H1 (cell line): ENCODE measurements at regions not wholly inside any gene's neighbourhood (a gene's known extent, or its start where the extent isn't known, plus 50 kb on each side); places are given as distances from the start of the nearest gene placed in this dataset.

Experiments
- CTCF ChIA-PET: fragments of 300-600 bp; sonication (Branson Sonifier 250); formaldehyde crosslinking; loops from one replicate; lab custom pipeline; 2021; ENCODE audit not compliant: partially characterized antibody; lab: Charles Lee
- POLR2A ChIA-PET: fragments of 300-600 bp; sonication (Branson Sonifier 250); formaldehyde crosslinking; loops from one replicate; lab custom pipeline; 2021; ENCODE audit warnings: inconsistent platforms; ENCODE audit not compliant: partially characterized antibody; lab: Charles Lee
- DNase-seq, 2 experiments: peaks; one replicate each; pipeline versions ENCODE4 v3.0.0 to v3.0.0-alpha.2; 2010 to 2022; ENCODE audit warnings: low spot score in 2 of 2, low read depth in 1 of 2, mixed read lengths in 1 of 2
- FAIRE-seq: peaks from 2 replicates; lab custom pipeline; 2011; peaks lifted over from hg19 to GRCh38; lab: Jason Lieb, UNC
- H2AFZ ChIP-seq: 2 replicates; pipeline ENCODE4 v1.8.1; 2012; ENCODE audit warnings: low read length, inconsistent platforms
- H2AK5ac ChIP-seq: 2 replicates; pipeline ENCODE4 v1.6.1; 2013; ENCODE audit warnings: low read depth, low read length
- H2BK120ac ChIP-seq: replicated peaks from 2 replicates; pipeline ENCODE3; 2013; ENCODE audit warnings: low read depth, low read length, inconsistent platforms
- H2BK12ac ChIP-seq: 2 replicates; pipeline ENCODE4 v1.6.1; 2013; ENCODE audit warnings: low read depth, low read length
- H2BK15ac ChIP-seq: 2 replicates; pipeline ENCODE4 v1.6.1; 2013; ENCODE audit warnings: low read length
- H2BK20ac ChIP-seq: 2 replicates; pipeline ENCODE4 v1.6.1; 2013; ENCODE audit warnings: low read length
- H2BK5ac ChIP-seq: 2 replicates; pipeline ENCODE4 v1.6.1; 2013; ENCODE audit warnings: low read depth, low read length
- H3K14ac ChIP-seq: 2 replicates; pipeline ENCODE4 v1.6.1; 2013; ENCODE audit warnings: inconsistent platforms; ENCODE audit not compliant: insufficient read length
- H3K18ac ChIP-seq: 2 replicates; pipeline ENCODE4 v1.6.1; 2013; ENCODE audit warnings: low read length; ENCODE audit errors: extremely low read depth
- H3K23ac ChIP-seq: 2 replicates; pipeline ENCODE4 v1.6.1; 2013; ENCODE audit warnings: inconsistent platforms; ENCODE audit not compliant: insufficient read length
- H3K23me2 ChIP-seq: 2 replicates; pipeline ENCODE4 v1.6.1; 2013; ENCODE audit warnings: low read depth, low read length
- H3K27ac ChIP-seq: 2 replicates; pipeline ENCODE4 v1.6.1; 2011; ENCODE audit warnings: low read depth, low read length, inconsistent platforms
- H3K27me3 ChIP-seq, 4 experiments: replicated peaks in 1 of 4; 1 replicate in 1 of 4; 2 replicates in 3 of 4; pipeline versions ENCODE4 v1.6.1 to v1.8.1; 2011 to 2013; ENCODE audit warnings: low read length in 3 of 4, mild to moderate bottlenecking in 3 of 4, inconsistent platforms in 2 of 4, mixed read lengths in 2 of 4, moderate library complexity in 1 of 4; ENCODE audit not compliant: control insufficient read depth in 3 of 4, insufficient read depth in 3 of 4; ENCODE audit errors: extremely low read depth in 1 of 4
- H3K36me3 ChIP-seq, 4 experiments: 2 replicates each; pipeline versions ENCODE4 v1.6.1 to v1.8.1; 2011 to 2013; ENCODE audit warnings: mild to moderate bottlenecking in 4 of 4, low read length in 3 of 4, moderate library complexity in 2 of 4, control low read depth in 1 of 4, inconsistent platforms in 1 of 4; ENCODE audit not compliant: insufficient read depth in 4 of 4, control insufficient read depth in 2 of 4
- H3K4ac ChIP-seq: replicated peaks from 2 replicates; pipeline ENCODE3; 2013; ENCODE audit warnings: low read length, low read depth, mixed read lengths, inconsistent platforms; ENCODE audit not compliant: insufficient read length
- H3K4me1 ChIP-seq, 4 experiments: replicated peaks in 1 of 4; 1 replicate in 1 of 4; 2 replicates in 3 of 4; pipeline versions ENCODE4 v1.6.1 to v1.8.1; 2011 to 2013; ENCODE audit warnings: low read length in 3 of 4, inconsistent platforms in 2 of 4, mixed read lengths in 1 of 4; ENCODE audit not compliant: insufficient read depth in 4 of 4, control insufficient read depth in 3 of 4
- H3K4me2 ChIP-seq, 2 experiments: 2 replicates each; pipeline versions ENCODE4 v1.6.1 to v1.8.1; 2011 to 2013; ENCODE audit warnings: low read depth in 2 of 2, low read length in 2 of 2, control low read depth in 1 of 2, inconsistent platforms in 1 of 2, mild to moderate bottlenecking in 1 of 2; ENCODE audit not compliant: insufficient read depth in 1 of 2
- H3K4me3 ChIP-seq, 4 experiments: fragments of 200-600, 300-600 bp in 1 of 4; sonication (generic), shearing (Covaris generic), sonication (Bioruptor Twin) in 1 of 4; 2 replicates each; pipeline versions ENCODE4 v1.5.1 to v1.8.1; 2011 to 2016; ENCODE audit warnings: low read length in 4 of 4, low read depth in 3 of 4, control low read depth in 2 of 4, inconsistent platforms in 2 of 4, mild to moderate bottlenecking in 2 of 4, mixed read lengths in 1 of 4, moderate library complexity in 1 of 4; ENCODE audit not compliant: insufficient read depth in 2 of 4; ENCODE audit errors: extremely low read depth in 1 of 4
- H3K56ac ChIP-seq: replicated peaks from 2 replicates; pipeline ENCODE3; 2013; ENCODE audit warnings: low read depth, mild to moderate bottlenecking, mixed read lengths, low read length, inconsistent platforms; ENCODE audit not compliant: insufficient read length
- H3K79me1 ChIP-seq: 2 replicates; pipeline ENCODE4 v1.6.1; 2013; ENCODE audit warnings: low read depth, low read length, control low read depth
- H3K79me2 ChIP-seq, 2 experiments: 2 replicates each; pipeline versions ENCODE4 v1.6.1 to v1.8.1; 2012 to 2013; ENCODE audit warnings: low read length in 2 of 2, mild to moderate bottlenecking in 2 of 2, inconsistent platforms in 1 of 2; ENCODE audit not compliant: insufficient read depth in 2 of 2, control insufficient read depth in 1 of 2
- H3K9ac ChIP-seq, 4 experiments: replicated peaks in 1 of 4; 1 replicate in 1 of 4; 2 replicates in 3 of 4; pipeline versions ENCODE4 v1.6.1 to v1.8.1; 2011 to 2013; ENCODE audit warnings: low read depth in 3 of 4, low read length in 3 of 4, control low read depth in 2 of 4, mild to moderate bottlenecking in 2 of 4, moderate library complexity in 2 of 4, inconsistent platforms in 1 of 4; ENCODE audit errors: extremely low read depth in 1 of 4
- H3K9me3 ChIP-seq, 2 experiments: 2 replicates each; pipeline versions ENCODE4 v1.6.1 to v1.8.1; 2012 to 2013; ENCODE audit warnings: mild to moderate bottlenecking in 2 of 2, moderate library complexity in 2 of 2, control low read depth in 1 of 2, inconsistent platforms in 1 of 2, low read depth in 1 of 2, low read length in 1 of 2, mixed read lengths in 1 of 2; ENCODE audit not compliant: insufficient read depth in 2 of 2
- H4K20me1 ChIP-seq, 2 experiments: replicated peaks in 1 of 2; 2 replicates each; pipeline versions ENCODE3 to v1.8.1; 2011 to 2013; ENCODE audit warnings: inconsistent platforms in 2 of 2, low read length in 2 of 2, mild to moderate bottlenecking in 1 of 2; ENCODE audit not compliant: insufficient read depth in 2 of 2, control insufficient read depth in 1 of 2
- H4K5ac ChIP-seq: 2 replicates; pipeline ENCODE4 v1.6.1; 2013; ENCODE audit warnings: low read length, low read depth, mixed read lengths, inconsistent platforms; ENCODE audit not compliant: insufficient read length
- H4K8ac ChIP-seq: 2 replicates; pipeline ENCODE4 v1.8.0; 2013; ENCODE audit warnings: mild to moderate bottlenecking, moderate library complexity, low read length, inconsistent platforms; ENCODE audit not compliant: insufficient read depth; ENCODE audit errors: extremely low read depth
- H4K91ac ChIP-seq: replicated peaks from 2 replicates; pipeline ENCODE3; 2013; ENCODE audit warnings: low read length, mixed read lengths, inconsistent platforms; ENCODE audit not compliant: insufficient read length
- ASH2L ChIP-seq: fragments of 200-600, 300-600 bp; sonication (generic); IDR thresholded peaks from one replicate; pipeline ENCODE4 v1.7.1; 2017; ENCODE audit warnings: low read length
- CHD1 ChIP-seq: IDR thresholded peaks from 2 replicates; pipeline ENCODE4 v1.6.1; 2012; ENCODE audit warnings: low read depth, low read length, improper control_type of control experiment
- POLR2A ChIP-seq, 2 experiments: IDR thresholded peaks; 1 replicate in 1 of 2; 2 replicates in 1 of 2; pipeline ENCODE4 v1.6.1; 2011; ENCODE audit warnings: low read depth in 2 of 2, low read length in 2 of 2, mild to moderate bottlenecking in 2 of 2; ENCODE audit errors: control extremely low read depth in 1 of 2
- POU5F1 ChIP-seq: IDR thresholded peaks from 2 replicates; pipeline ENCODE4 v1.6.1; 2011; ENCODE audit warnings: low read depth, mild to moderate bottlenecking, low read length, moderate library complexity
- RNF2 ChIP-seq: fragments of 200-900, 300-1000 bp; sonication (generic); IDR thresholded peaks from 2 replicates; pipeline ENCODE4 v1.7.1; 2016; ENCODE audit warnings: borderline replicate concordance, low read depth, mild to moderate bottlenecking, antibody characterized with exemption, low read length; ENCODE audit not compliant: poor library complexity, severe bottlenecking; ENCODE audit errors: missing control alignments
- SIX5 ChIP-seq: IDR thresholded peaks from 2 replicates; pipeline ENCODE4 v1.6.1; 2011; ENCODE audit warnings: mild to moderate bottlenecking, low read depth, low read length
- SP1 ChIP-seq: IDR thresholded peaks from 2 replicates; pipeline ENCODE4 v1.6.1; 2011; ENCODE audit warnings: low read depth, low read length
- SP4 ChIP-seq: IDR thresholded peaks from 2 replicates; pipeline ENCODE4 v1.6.1; 2012; ENCODE audit warnings: low read length, inconsistent platforms
- TAF7 ChIP-seq: optimal IDR thresholded peaks from 2 replicates; pipeline ENCODE3; 2011; ENCODE audit warnings: low read depth, mild to moderate bottlenecking, inconsistent platforms, low read length, moderate library complexity, borderline replicate concordance
- WGBS, 2 experiments: shearing (Covaris generic) in 1 of 2; methylation state at CpG; one replicate each; pipeline versions ENCODE4 v1.1.6 to v1.1.7; 2013 to 2015; ENCODE audit warnings: low lambda C conversion rate in 2 of 2, mixed read lengths in 2 of 2, inconsistent platforms in 1 of 2, low coverage in 1 of 2, missing lambda C conversion rate in 1 of 2; ENCODE audit not compliant: insufficient replicate concordance in 2 of 2, insufficient coverage in 1 of 2, insufficient read length in 1 of 2; ENCODE audit errors: extremely low coverage in 1 of 2, missing lambda C conversion rate in 1 of 2; 5-methylcytosine and 5-hydroxymethylcytosine counted together

DNA sequence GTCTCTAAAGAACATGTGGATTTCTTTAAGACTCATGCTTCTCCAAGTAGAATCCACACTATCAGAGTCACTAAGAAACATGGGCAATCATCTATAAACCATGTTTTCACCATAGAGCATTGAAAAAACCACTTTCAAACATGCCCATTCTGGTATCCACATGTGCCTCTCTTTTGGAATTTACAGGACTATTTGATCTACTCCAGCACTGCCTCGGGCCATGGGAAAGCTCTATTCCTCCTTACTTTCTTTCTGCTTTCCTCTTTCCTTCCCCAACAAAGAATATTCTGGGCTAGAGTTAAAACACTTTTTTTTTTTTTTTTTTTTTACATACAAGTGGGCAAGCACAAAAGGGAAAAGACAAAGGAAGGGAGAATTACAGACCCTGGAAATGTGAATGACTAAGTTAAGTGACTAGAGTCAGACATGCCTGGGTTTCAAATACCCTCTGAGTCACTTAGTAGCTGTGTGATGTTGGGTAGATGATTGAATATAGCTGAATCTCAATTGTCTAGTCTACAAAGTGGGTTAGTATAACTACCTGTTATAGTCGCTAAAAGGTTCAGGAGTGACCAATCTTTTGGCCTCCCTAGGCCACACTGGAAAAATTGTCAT lies 847.7 kb upstream of the INTU start:
- Histone ChIP-seq H4K91ac (no peak overlapping the region), H3K27me3 (no peaks in the 10 kb centered on the region), H2BK5ac (no peak overlapping the region), H3K9ac (no peak overlapping the region), H3K27ac (no peak overlapping the region), H3K79me2 (no peaks in the 10 kb centered on the region), H2BK15ac (no peak overlapping the region), H3K9me3 (no peaks in the 10 kb centered on the region), H4K5ac (no peak overlapping the region), H3K23ac (no peak overlapping the region), H2BK120ac (no peak overlapping the region), H3K36me3 (no peaks in the 10 kb centered on the region), H2AFZ (peak overlapping the region; percentile 78; the same call in 1 of the 2 replicates), H3K56ac (no peak overlapping the region), H3K4me2 (no peak overlapping the region), H3K4ac (no peak overlapping the region), H3K4me1 (no peaks in the 10 kb centered on the region), H2BK12ac (no peak overlapping the region), H3K23me2 (no peaks in the 10 kb centered on the region), H3K14ac (no peak overlapping the region), H3K18ac (no peak overlapping the region), H3K4me3 (no peak overlapping the region), H4K20me1 (no peaks in the 10 kb centered on the region), H4K8ac (no peak overlapping the region), H3K79me1 (no peaks in the 10 kb centered on the region), H2BK20ac (no peak overlapping the region), H2AK5ac (no peak overlapping the region)
- DNase-seq (no peak), FAIRE-seq (no peak)
- TF ChIP-seq CHD1 (no peak), ASH2L (no peak), POU5F1 (no peak), TAF7 (no peak), SP1 (no peak), SP4 (no peak), SIX5 (no peak), POLR2A (IDR thresholded peaks at IDR 0.05; ENCODE audit: control extremely low read depth in 1 of 2, low read depth in 2 of 2, low read length in 2 of 2) (no peak), RNF2 (no peak)
- POLR2A ChIA-PET = interaction anchor here (0.6 kb wide), 1 partner anchor 512 kb away, joined by 3 read pairs; no protein-coding TSS in a partner anchor
- CTCF ChIA-PET = interaction anchor here (0.6 kb wide), 1 partner anchor 164 kb away, joined by 3 read pairs; no protein-coding TSS in a partner anchor
- 92% methylated on average over 2 of the region's 2 CpGs; no CpG with 5 or more reads in 1 of the 2 experiments for WGBS, 2 experiments
